CD14-positive monocyte (primary cell): ENCODE measurements at regions not wholly inside any gene's neighbourhood (a gene's known extent, or its start where the extent isn't known, plus 50 kb on each side); places are given as distances from the start of the nearest gene placed in this dataset.

Source experiments
- DNase-seq, 3 donors: peaks; one replicate each; pipeline ENCODE4 v3.0.0-alpha.2; 2011 to 2022
- H2AFZ ChIP-seq: 2 replicates; pipeline ENCODE4 v1.6.0; 2012; ENCODE audit warnings: mild to moderate bottlenecking, low read depth, low read length, inconsistent platforms; ENCODE audit not compliant: insufficient read depth, poor library complexity, severe bottlenecking
- H3K27ac ChIP-seq, 2 donors: 1 replicate in 1 of 2; 2 replicates in 1 of 2; pipeline ENCODE4 v1.5.1; 2012 to 2013; ENCODE audit warnings: low read length in 2 of 2, control low read depth in 1 of 2, inconsistent platforms in 1 of 2, low read depth in 1 of 2, mild to moderate bottlenecking in 1 of 2
- H3K27me3 ChIP-seq, 2 donors: one replicate each; pipeline versions ENCODE4 v1.6.0 to v1.6.1; 2011 to 2013; ENCODE audit warnings: low read length in 2 of 2; ENCODE audit not compliant: control insufficient read depth in 2 of 2, insufficient read depth in 2 of 2
- H3K36me3 ChIP-seq, 2 donors: replicated peaks in 1 of 2; 1 replicate in 1 of 2; 2 replicates in 1 of 2; pipeline versions ENCODE4 v1.5.1 to v1.6.1; 2012 to 2013; ENCODE audit warnings: low read length in 2 of 2, control low read depth in 1 of 2, inconsistent platforms in 1 of 2, mild to moderate bottlenecking in 1 of 2; ENCODE audit not compliant: insufficient read depth in 2 of 2, control insufficient read depth in 1 of 2
- H3K4me1 ChIP-seq, 2 donors: 1 replicate in 1 of 2; 2 replicates in 1 of 2; pipeline versions ENCODE4 v1.5.1 to v1.6.1; 2012 to 2013; ENCODE audit warnings: low read length in 2 of 2, control low read depth in 1 of 2, inconsistent platforms in 1 of 2, mild to moderate bottlenecking in 1 of 2, moderate library complexity in 1 of 2; ENCODE audit not compliant: insufficient read depth in 2 of 2, control insufficient read depth in 1 of 2
- H3K4me2 ChIP-seq: replicated peaks from 2 replicates; pipeline ENCODE3; 2012; ENCODE audit warnings: low read length, moderate library complexity, mild to moderate bottlenecking; ENCODE audit not compliant: poor library complexity, severe bottlenecking; ENCODE audit errors: extremely low read depth
- H3K4me3 ChIP-seq, 3 experiments: fragments of 200-600 bp in 1 of 3; sonication (generic) in 1 of 3; replicated peaks in 1 of 3; 1 replicate in 2 of 3; 2 replicates in 1 of 3; pipeline ENCODE4 v1.5.1; 2011 to 2013; ENCODE audit warnings: low read length in 3 of 3, mild to moderate bottlenecking in 3 of 3, control low read depth in 2 of 3, low read depth in 2 of 3, inconsistent platforms in 1 of 3, moderate library complexity in 1 of 3
- H3K79me2 ChIP-seq: 2 replicates; pipeline ENCODE4 v1.6.0; 2012; ENCODE audit warnings: mild to moderate bottlenecking, control low read depth, inconsistent platforms, low read length, moderate library complexity; ENCODE audit not compliant: insufficient read depth
- H3K9ac ChIP-seq: 2 replicates; pipeline ENCODE4 v1.6.0; 2017; ENCODE audit warnings: low read length, mild to moderate bottlenecking; ENCODE audit not compliant: insufficient read depth, poor library complexity, severe bottlenecking
- H3K9me3 ChIP-seq, 2 donors: replicated peaks in 1 of 2; 1 replicate in 1 of 2; 2 replicates in 1 of 2; pipeline versions ENCODE4 v1.5.1 to v1.6.1; 2012 to 2013; ENCODE audit warnings: low read length in 2 of 2, control low read depth in 1 of 2; ENCODE audit not compliant: control insufficient read depth in 1 of 2, insufficient read depth in 1 of 2
- H4K20me1 ChIP-seq: 2 replicates; pipeline ENCODE4 v1.6.0; 2012; ENCODE audit warnings: mild to moderate bottlenecking, low read length, control low read depth, moderate library complexity; ENCODE audit not compliant: insufficient read depth
- H3K27ac Mint-ChIP-seq, 7 donors: one replicate each; pipeline ENCODE4 v1.8.0; 2020; ENCODE audit warnings: mild to moderate bottlenecking in 7 of 7, mixed read lengths in 7 of 7, moderate library complexity in 6 of 7, inconsistent platforms in 2 of 7
- H3K27me3 Mint-ChIP-seq, 3 donors: one replicate each; pipeline ENCODE4 v1.8.0; 2021 to 2022; ENCODE audit warnings: low read depth in 3 of 3, mild to moderate bottlenecking in 3 of 3, mixed read lengths in 3 of 3, moderate library complexity in 3 of 3, inconsistent platforms in 1 of 3
- H3K36me3 Mint-ChIP-seq, 2 donors: one replicate each; pipeline ENCODE4 v1.8.0; 2020; ENCODE audit warnings: mixed read lengths in 2 of 2, inconsistent platforms in 1 of 2, mild to moderate bottlenecking in 1 of 2
- H3K4me1 Mint-ChIP-seq: one replicate; pipeline ENCODE4 v1.8.0; 2020; ENCODE audit warnings: mild to moderate bottlenecking, mixed read lengths
- H3K4me3 Mint-ChIP-seq, 2 donors: one replicate each; pipeline ENCODE4 v1.8.0; 2020; ENCODE audit warnings: mild to moderate bottlenecking in 2 of 2, mixed read lengths in 2 of 2, moderate library complexity in 1 of 2
- H3K9me3 Mint-ChIP-seq, 7 donors: one replicate each; pipeline ENCODE4 v1.8.0; 2020 to 2022; ENCODE audit warnings: mixed read lengths in 7 of 7, mild to moderate bottlenecking in 6 of 7, moderate library complexity in 6 of 7, inconsistent platforms in 2 of 7
- WGBS: methylation state at CpG from one replicate; pipeline ENCODE4 v1.1.5; 2013; ENCODE audit warnings: missing lambda C conversion rate; ENCODE audit not compliant: insufficient coverage; 5-methylcytosine and 5-hydroxymethylcytosine counted together
- intact Hi-C, 2 donors: fragments of 100-400 bp; cut with micrococcal nuclease; formaldehyde crosslinking; loops; one replicate each; pipeline versions ENCODE4 v1.15.0 to v1.15.1; 2023
- TF ChIP-seq, protein P1 (sequence below): fragments of 200-600 bp; IDR thresholded peaks from one replicate; pipeline ENCODE4 v1.8.0; 2022; ENCODE audit warnings: antibody characterized with exemption, mild to moderate bottlenecking

DNA sequence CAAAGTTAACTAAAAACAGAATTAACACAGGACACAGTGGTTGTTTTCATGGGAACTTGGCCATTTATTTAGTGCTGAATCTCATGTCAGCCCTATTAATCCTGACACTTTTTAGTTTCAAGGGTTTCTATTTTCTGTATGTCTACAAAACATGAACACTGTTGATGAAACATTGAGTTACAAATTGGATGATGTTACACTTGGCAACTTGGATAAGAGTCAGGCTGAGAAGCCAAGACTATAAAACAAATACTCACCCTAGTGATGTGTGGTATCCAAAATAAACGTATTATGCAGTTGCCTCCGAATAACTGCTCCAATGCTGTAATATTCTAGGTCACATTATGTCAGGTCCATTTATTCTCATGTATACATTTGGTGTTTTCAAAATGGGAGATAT, 349.6 kb downstream of the ZIC1 start:
- intact Hi-C loops = no loop called here
- H3K4me1 ChIP-seq = no peaks in the 10 kb centered on the region
- Mint-ChIP-seq H3K9me3 (peaks cover 0 to 2% (median 0%) of the 10 kb centered on the region in 7 donors), H3K27me3 (no peaks in the 10 kb centered on the region), H3K36me3 (no peaks in the 10 kb centered on the region), H3K4me3 (no peak overlapping the region), H3K27ac (no peak overlapping the region), H3K4me1 (no peaks in the 10 kb centered on the region)
- no peak overlapping the region for H2AFZ ChIP-seq
- TF ChIP-seq, protein P1, sequence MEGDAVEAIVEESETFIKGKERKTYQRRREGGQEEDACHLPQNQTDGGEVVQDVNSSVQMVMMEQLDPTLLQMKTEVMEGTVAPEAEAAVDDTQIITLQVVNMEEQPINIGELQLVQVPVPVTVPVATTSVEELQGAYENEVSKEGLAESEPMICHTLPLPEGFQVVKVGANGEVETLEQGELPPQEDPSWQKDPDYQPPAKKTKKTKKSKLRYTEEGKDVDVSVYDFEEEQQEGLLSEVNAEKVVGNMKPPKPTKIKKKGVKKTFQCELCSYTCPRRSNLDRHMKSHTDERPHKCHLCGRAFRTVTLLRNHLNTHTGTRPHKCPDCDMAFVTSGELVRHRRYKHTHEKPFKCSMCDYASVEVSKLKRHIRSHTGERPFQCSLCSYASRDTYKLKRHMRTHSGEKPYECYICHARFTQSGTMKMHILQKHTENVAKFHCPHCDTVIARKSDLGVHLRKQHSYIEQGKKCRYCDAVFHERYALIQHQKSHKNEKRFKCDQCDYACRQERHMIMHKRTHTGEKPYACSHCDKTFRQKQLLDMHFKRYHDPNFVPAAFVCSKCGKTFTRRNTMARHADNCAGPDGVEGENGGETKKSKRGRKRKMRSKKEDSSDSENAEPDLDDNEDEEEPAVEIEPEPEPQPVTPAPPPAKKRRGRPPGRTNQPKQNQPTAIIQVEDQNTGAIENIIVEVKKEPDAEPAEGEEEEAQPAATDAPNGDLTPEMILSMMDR = no peak
- H3K27ac ChIP-seq = no peak overlapping the region
- H3K9ac ChIP-seq = no peak overlapping the region
- WGBS = no CpG with 5 or more reads among the region's 2 CpGs
- no peak overlapping the region for H3K4me3 ChIP-seq
- H3K36me3 ChIP-seq = no peaks in the 10 kb centered on the region
- H3K9me3 ChIP-seq = no peaks in the 10 kb centered on the region
- H3K79me2 ChIP-seq = no peaks in the 10 kb centered on the region
- DNase-seq = no peak
- no peak overlapping the region for H3K4me2 ChIP-seq
- H4K20me1 ChIP-seq = no peaks in the 10 kb centered on the region
- no peaks in the 10 kb centered on the region for H3K27me3 ChIP-seq

- no peak overlapping the region for H3K9ac ChIP-seq
- H3K36me3 ChIP-seq = no peaks in the 10 kb centered on the region
- peak overlapping the region in 1 of 7 donors; percentile 35 for H3K27ac Mint-ChIP-seq
- H2AFZ ChIP-seq = no peak overlapping the region
- no CpG with 5 or more reads among the region's 1 CpG for WGBS
- H3K27ac ChIP-seq = no peak overlapping the region
- H3K27me3 ChIP-seq = no peaks in the 10 kb centered on the region
- no peaks in the 10 kb centered on the region for H3K36me3 Mint-ChIP-seq
- H3K4me1 ChIP-seq = no peaks in the 10 kb centered on the region
- TF ChIP-seq, protein P1 = no peak
- H3K4me1 Mint-ChIP-seq = no peaks in the 10 kb centered on the region
- no peaks in the 10 kb centered on the region for H3K79me2 ChIP-seq
- peaks cover 0 to 2% (median 0%) of the 10 kb centered on the region in 7 donors for H3K9me3 Mint-ChIP-seq
- no peak for DNase-seq
- no peak overlapping the region for H3K4me3 ChIP-seq
- H3K27me3 Mint-ChIP-seq = no peaks in the 10 kb centered on the region
- H4K20me1 ChIP-seq = no peaks in the 10 kb centered on the region
- H3K4me3 Mint-ChIP-seq = no peak overlapping the region
- intact Hi-C loops = no loop called here
- no peak overlapping the region for H3K4me2 ChIP-seq
- no peaks in the 10 kb centered on the region for H3K9me3 ChIP-seq
These were observed 350.9 kb downstream of the ZIC1 start for GRCh38 chr3:147760085-147760484.
